GM12865 (cell line): ENCODE measurements at regions not wholly inside any gene's neighbourhood (a gene's known extent, or its start where the extent isn't known, plus 50 kb on each side); places are given as distances from the start of the nearest gene placed in this dataset.

Experiments used
- DNase-seq: peaks from one replicate; pipeline ENCODE4 v3.0.0; 2010; ENCODE audit warnings: low read depth
- H3K4me3 ChIP-seq: 2 replicates; pipeline ENCODE4 v1.5.1; 2011; ENCODE audit warnings: mild to moderate bottlenecking, low read depth, low read length, control low read depth
- CTCF ChIP-seq: IDR thresholded peaks from 2 replicates; pipeline ENCODE4 v1.5.1; 2011; ENCODE audit warnings: low read length, control low read depth, low read depth, inconsistent platforms; ENCODE audit not compliant: insufficient read depth; ENCODE audit errors: missing control alignments

- peak; percentile 68 for DNase-seq
- TF ChIP-seq CTCF = no peak
- no peak overlapping the region for H3K4me3 ChIP-seq
Measured at GRCh38 chr17:77609553-77610517, 348.7 kb upstream of the TNRC6C start.

- no peak overlapping the region for H3K4me3 ChIP-seq
- no peak for DNase-seq
- no peak for TF ChIP-seq CTCF
Measured at GRCh38 chr17:77610518-77610893, 348.0 kb upstream of the TNRC6C start.

DNA sequence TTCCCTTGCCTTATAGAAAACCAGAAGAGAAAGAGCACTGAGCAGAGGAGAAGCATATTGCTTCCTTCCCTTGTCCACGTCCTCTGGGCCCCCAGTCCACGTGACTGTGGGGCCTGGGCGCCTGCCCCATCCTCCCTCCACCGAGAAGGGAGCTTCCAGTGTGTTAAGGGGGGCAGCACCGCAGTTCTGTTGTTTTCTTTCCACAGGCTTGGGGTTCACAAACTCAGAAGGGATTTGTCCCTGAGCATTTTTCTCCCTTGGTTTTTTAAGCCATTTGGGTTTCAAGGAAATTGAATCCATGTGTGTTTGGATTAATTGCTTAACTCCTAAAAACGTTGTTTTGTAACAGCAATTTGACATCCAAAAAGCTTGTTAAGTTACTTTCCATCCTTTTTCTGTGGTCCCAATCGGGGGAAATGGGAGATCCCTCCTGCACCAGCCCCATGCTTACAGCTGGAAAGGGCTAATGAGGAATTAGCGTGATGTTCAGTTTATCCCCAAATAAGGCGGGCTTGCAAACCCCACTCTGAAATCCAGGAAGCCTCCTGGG lies 347.5 kb upstream of the TNRC6C start:
- TF ChIP-seq CTCF = no peak
- DNase-seq = no peak
- H3K4me3 ChIP-seq = no peak overlapping the region

DNA sequence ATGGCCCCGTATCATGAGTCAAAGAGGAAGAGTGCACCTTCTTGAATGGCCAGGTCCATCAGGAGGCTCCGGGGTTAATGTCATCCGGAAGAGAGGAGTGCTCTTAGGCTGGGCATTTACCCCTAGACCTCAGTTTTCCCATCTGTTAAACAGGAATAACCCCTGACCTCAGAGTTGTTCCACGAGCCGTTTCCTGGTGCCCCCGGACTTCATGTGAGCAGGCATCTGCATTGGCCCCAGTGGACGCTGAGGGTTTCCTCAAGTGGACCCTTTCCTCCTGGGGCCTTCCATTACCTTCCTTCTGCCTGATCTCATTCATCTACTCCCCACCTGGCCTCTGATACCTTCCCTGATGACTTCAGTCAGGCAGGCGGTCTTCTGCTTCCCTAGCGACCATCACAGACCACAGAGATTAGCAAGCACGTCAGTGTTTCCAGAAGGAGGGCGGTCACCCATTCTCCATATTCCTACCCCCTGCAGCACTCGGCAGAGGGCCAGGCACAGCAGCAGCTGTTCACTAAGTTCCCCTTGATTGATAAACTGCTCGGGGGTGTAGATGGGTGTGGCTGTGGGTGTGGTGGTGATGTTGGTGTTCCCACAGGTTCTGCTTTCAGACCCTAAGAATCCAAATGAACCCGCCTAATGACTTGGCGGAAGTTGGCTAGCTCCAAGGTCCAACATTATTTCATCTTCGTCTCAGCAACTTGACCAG lies 346.6 kb upstream of the TNRC6C start:
- no peak for DNase-seq
- H3K4me3 ChIP-seq = no peak overlapping the region
- no peak for TF ChIP-seq CTCF

DNA sequence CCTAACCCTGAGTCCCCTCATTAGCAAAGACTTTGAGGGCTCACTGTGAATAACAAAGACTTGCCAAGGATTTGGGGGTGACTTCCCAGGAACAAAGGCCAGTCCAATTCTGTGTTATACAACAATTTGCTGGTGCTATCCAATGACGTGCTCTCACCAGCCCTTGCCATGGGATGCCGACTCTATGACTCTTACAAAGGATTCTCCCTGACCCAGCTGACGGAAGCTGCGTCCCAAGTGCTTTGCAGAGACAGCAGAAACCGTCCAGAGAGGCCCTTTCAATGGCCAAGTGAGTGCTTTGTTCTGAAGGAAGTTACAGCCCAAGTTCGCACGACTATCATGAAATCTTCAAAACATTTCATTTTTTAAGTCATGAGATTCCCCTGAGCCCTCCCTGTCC lies 345.3 kb upstream of the TNRC6C start:
- H3K4me3 ChIP-seq = no peak overlapping the region
- no peak for DNase-seq
- TF ChIP-seq CTCF = no peak

GRCh38 chr17:77613627-77614026 lies 344.9 kb upstream of the TNRC6C start:
- DNase-seq = no peak
- no peak for TF ChIP-seq CTCF
- H3K4me3 ChIP-seq = no peak overlapping the region
